Neural progenitor cell (in vitro differentiated cells): ENCODE measurements at regions not wholly inside any gene's neighbourhood (a gene's known extent, or its start where the extent isn't known, plus 50 kb on each side); places are given as distances from the start of the nearest gene placed in this dataset.

Experiments
- EZH2 ChIP-seq: fragments of 200-600 bp; sonication (generic); IDR thresholded peaks from 2 replicates; pipeline ENCODE4 v1.6.1; 2017; ENCODE audit warnings: antibody characterized with exemption, mild to moderate bottlenecking, moderate library complexity
- EZH2phosphoT487 ChIP-seq: fragments of 200-600 bp; sonication (generic); IDR thresholded peaks from 2 replicates; pipeline ENCODE4 v1.6.1; 2017; ENCODE audit warnings: antibody characterized with exemption
- TF ChIP-seq, protein P1 (sequence below): fragments of 200-600 bp; sonication (generic); IDR thresholded peaks from 2 replicates; pipeline ENCODE4 v1.5.1; 2017; ENCODE audit warnings: antibody characterized with exemption, mild to moderate bottlenecking

- TF ChIP-seq, protein P1, sequence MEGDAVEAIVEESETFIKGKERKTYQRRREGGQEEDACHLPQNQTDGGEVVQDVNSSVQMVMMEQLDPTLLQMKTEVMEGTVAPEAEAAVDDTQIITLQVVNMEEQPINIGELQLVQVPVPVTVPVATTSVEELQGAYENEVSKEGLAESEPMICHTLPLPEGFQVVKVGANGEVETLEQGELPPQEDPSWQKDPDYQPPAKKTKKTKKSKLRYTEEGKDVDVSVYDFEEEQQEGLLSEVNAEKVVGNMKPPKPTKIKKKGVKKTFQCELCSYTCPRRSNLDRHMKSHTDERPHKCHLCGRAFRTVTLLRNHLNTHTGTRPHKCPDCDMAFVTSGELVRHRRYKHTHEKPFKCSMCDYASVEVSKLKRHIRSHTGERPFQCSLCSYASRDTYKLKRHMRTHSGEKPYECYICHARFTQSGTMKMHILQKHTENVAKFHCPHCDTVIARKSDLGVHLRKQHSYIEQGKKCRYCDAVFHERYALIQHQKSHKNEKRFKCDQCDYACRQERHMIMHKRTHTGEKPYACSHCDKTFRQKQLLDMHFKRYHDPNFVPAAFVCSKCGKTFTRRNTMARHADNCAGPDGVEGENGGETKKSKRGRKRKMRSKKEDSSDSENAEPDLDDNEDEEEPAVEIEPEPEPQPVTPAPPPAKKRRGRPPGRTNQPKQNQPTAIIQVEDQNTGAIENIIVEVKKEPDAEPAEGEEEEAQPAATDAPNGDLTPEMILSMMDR, result no peak
- TF ChIP-seq EZH2phosphoT487 (no peak), EZH2 (no peak)
These were observed 135.1 kb upstream of the EPB41L3 start for GRCh38 chr18:5678779-5679406.
